HG03571 (cell line): ENCODE measurements at regions not wholly inside any gene's neighbourhood (a gene's known extent, or its start where the extent isn't known, plus 50 kb on each side); places are given as distances from the start of the nearest gene placed in this dataset.
"Not testable (repeated sequence)": the region's sequence is repeated elsewhere in the genome, so short reads cannot be mapped to it uniquely, and the experiment has no call there.

Source experiments
- ATAC-seq: cut with Tn5 transposase; IDR thresholded peaks from one replicate; pipeline ENCODE4 v1.9.1; 2021; ENCODE audit not compliant: unreplicated experiment

GRCh38 chr2:131636704-131637308 is 109.1 kb downstream of the CCDC74A start:
- not testable (repeated sequence) for ATAC-seq

GRCh38 chr2:131639001-131639620 is 111.4 kb downstream of the CCDC74A start:
- not testable (repeated sequence) for ATAC-seq

GRCh38 chr2:131641414-131642206 is 113.9 kb downstream of the CCDC74A start:
- ATAC-seq: no peak

- not testable (repeated sequence) for ATAC-seq
These were observed 115.5 kb downstream of the CCDC74A start for GRCh38 chr2:131643180-131643579.

- no peak for ATAC-seq
These were observed 117.6 kb downstream of the CCDC74A start for GRCh38 chr2:131645177-131645765.

- not testable (repeated sequence) for ATAC-seq
These were observed 118.5 kb downstream of the CCDC74A start for GRCh38 chr2:131646220-131646619.

- ATAC-seq: no peak
These were observed 119.1 kb downstream of the CCDC74A start for GRCh38 chr2:131646669-131647297.

- not testable (repeated sequence) for ATAC-seq
These were observed 120.9 kb downstream of the CCDC74A start for GRCh38 chr2:131648565-131648964.

- ATAC-seq: not testable (repeated sequence)
These were observed 124.6 kb downstream of the CCDC74A start for GRCh38 chr2:131652246-131652645.

GRCh38 chr2:131654107-131654506 is 126.4 kb downstream of the CCDC74A start:
- ATAC-seq: not testable (repeated sequence)

- ATAC-seq: no peak
These were observed 129.3 kb downstream of the CCDC74A start for GRCh38 chr2:131656816-131657633.

GRCh38 chr2:131657895-131658768 is 130.4 kb downstream of the CCDC74A start:
- no peak for ATAC-seq

GRCh38 chr2:131658769-131659131 is 131.1 kb downstream of the CCDC74A start:
- no peak for ATAC-seq

- ATAC-seq: no peak
These were observed 131.5 kb downstream of the CCDC74A start for GRCh38 chr2:131659168-131659572.

- ATAC-seq: not testable (repeated sequence)
These were observed 133.6 kb downstream of the CCDC74A start for GRCh38 chr2:131661101-131661782.

- not testable (repeated sequence) for ATAC-seq
These were observed 134.3 kb downstream of the CCDC74A start for GRCh38 chr2:131661884-131662535.

- not testable (repeated sequence) for ATAC-seq
These were observed 135.8 kb downstream of the CCDC74A start for GRCh38 chr2:131663501-131663900.

- not testable (repeated sequence) for ATAC-seq
These were observed 138.0 kb downstream of the CCDC74A start for GRCh38 chr2:131665716-131666115.
